HepG2 (cell line): ENCODE measurements at regions not wholly inside any gene's neighbourhood (a gene's known extent, or its start where the extent isn't known, plus 50 kb on each side); places are given as distances from the start of the nearest gene placed in this dataset.

Experiments
- ARID2 ChIP-seq: sonication (generic); formaldehyde crosslinking; IDR thresholded peaks from 2 replicates; pipeline ENCODE4 v1.8.1; 2022; ENCODE audit warnings: mild to moderate bottlenecking, missing genetic modification reagents, borderline replicate concordance
- ATF1 ChIP-seq: IDR thresholded peaks from 2 replicates; pipeline ENCODE4 v1.6.1; 2016; ENCODE audit warnings: mild to moderate bottlenecking, control low read depth
- CBX5 ChIP-seq: sonication (generic); formaldehyde crosslinking; IDR thresholded peaks from 2 replicates; pipeline ENCODE4 v1.4.0; 2020; ENCODE audit warnings: missing genetic modification reagents, borderline replicate concordance
- CEBPB ChIP-seq: IDR thresholded peaks from 2 replicates; pipeline ENCODE4 v1.6.1; 2011; ENCODE audit warnings: low read depth, low read length, improper control_type of control experiment, borderline replicate concordance
- EZH2 ChIP-seq: conservative IDR thresholded peaks from 2 replicates; pipeline ENCODE4 v1.6.1; 2012; ENCODE audit warnings: mild to moderate bottlenecking, low read depth, low read length, moderate library complexity
- HOXA7 ChIP-seq: sonication (generic); formaldehyde crosslinking; IDR thresholded peaks from 2 replicates; pipeline ENCODE4 v1.8.1; 2022; ENCODE audit warnings: mild to moderate bottlenecking, missing genetic modification reagents, moderate library complexity
- RBFOX2 ChIP-seq: fragments of 200-400 bp; formaldehyde crosslinking; IDR thresholded peaks from 2 replicates; pipeline ENCODE4 v1.6.1; 2017; ENCODE audit warnings: low read depth, mild to moderate bottlenecking, low read length
- RCOR2 ChIP-seq: IDR thresholded peaks from 2 replicates; pipeline ENCODE4 v1.6.1; 2016; ENCODE audit warnings: missing biosample characterization, missing genetic modification reagents
- SMC3 ChIP-seq: IDR thresholded peaks from 2 replicates; pipeline ENCODE4 v1.6.1; 2011; ENCODE audit warnings: low read length, improper control_type of control experiment
- ZNF614 ChIP-seq: IDR thresholded peaks from 2 replicates; pipeline ENCODE4 v1.6.1; 2018; ENCODE audit warnings: missing biosample characterization, missing genetic modification reagents, inconsistent platforms, borderline replicate concordance
- TF ChIP-seq, protein P1 (sequence below): sonication (generic); formaldehyde crosslinking; IDR thresholded peaks from 2 replicates; pipeline ENCODE4 v1.4.0; 2020; ENCODE audit warnings: mild to moderate bottlenecking, missing genetic modification reagents, borderline replicate concordance
- TF ChIP-seq, protein P2 (sequence below): sonication (generic); formaldehyde crosslinking; IDR thresholded peaks from 2 replicates; pipeline ENCODE4 v1.5.0; 2020; ENCODE audit warnings: mild to moderate bottlenecking, missing genetic modification reagents, moderate library complexity

DNA sequence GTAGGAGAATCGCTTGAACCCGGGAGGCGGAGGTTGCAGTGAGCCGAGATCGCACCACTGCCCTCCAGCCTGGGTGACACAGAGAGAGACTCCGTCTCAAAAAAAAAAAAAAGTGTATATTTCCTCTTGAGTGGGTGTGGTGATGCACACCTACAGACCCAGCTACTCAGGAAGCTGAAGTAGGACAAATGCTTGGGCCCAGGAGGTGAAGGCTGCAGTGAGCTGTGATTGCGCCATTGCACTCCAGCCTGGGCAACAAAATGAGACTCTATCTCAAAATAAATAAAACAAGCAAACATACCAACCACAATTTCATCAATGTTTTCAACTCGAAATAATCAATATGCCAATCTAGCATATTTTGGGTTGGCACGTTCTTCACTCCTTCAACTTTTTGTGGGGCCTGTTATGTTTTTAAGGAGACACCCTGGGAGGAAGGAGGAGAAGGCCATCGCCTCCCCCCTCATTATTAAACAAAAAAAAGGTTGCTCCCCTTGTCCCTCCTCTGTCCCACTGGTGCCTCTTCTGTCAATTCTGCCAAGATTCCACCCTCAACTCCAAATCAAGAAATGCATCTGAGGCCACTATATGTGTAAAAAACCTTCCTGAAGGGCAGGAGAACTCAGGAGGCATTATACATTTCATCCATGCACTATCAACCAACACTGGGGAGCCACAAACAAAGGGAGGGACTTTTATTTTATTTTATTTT lies 52.4 kb upstream of the ATF7IP2 start:
- TF ChIP-seq SMC3 (no peak), ATF1 (no peak), RCOR2 (no peak), RBFOX2 (no peak), CBX5 (CRISPR knock-in tag) (no peak), ARID2 (no peak), EZH2 (no peak), CEBPB (peak; percentile 87), HOXA7 (CRISPR knock-in tag) (no peak), ZNF614 (CRISPR knock-in tag) (no peak)
- TF ChIP-seq, protein P1, sequence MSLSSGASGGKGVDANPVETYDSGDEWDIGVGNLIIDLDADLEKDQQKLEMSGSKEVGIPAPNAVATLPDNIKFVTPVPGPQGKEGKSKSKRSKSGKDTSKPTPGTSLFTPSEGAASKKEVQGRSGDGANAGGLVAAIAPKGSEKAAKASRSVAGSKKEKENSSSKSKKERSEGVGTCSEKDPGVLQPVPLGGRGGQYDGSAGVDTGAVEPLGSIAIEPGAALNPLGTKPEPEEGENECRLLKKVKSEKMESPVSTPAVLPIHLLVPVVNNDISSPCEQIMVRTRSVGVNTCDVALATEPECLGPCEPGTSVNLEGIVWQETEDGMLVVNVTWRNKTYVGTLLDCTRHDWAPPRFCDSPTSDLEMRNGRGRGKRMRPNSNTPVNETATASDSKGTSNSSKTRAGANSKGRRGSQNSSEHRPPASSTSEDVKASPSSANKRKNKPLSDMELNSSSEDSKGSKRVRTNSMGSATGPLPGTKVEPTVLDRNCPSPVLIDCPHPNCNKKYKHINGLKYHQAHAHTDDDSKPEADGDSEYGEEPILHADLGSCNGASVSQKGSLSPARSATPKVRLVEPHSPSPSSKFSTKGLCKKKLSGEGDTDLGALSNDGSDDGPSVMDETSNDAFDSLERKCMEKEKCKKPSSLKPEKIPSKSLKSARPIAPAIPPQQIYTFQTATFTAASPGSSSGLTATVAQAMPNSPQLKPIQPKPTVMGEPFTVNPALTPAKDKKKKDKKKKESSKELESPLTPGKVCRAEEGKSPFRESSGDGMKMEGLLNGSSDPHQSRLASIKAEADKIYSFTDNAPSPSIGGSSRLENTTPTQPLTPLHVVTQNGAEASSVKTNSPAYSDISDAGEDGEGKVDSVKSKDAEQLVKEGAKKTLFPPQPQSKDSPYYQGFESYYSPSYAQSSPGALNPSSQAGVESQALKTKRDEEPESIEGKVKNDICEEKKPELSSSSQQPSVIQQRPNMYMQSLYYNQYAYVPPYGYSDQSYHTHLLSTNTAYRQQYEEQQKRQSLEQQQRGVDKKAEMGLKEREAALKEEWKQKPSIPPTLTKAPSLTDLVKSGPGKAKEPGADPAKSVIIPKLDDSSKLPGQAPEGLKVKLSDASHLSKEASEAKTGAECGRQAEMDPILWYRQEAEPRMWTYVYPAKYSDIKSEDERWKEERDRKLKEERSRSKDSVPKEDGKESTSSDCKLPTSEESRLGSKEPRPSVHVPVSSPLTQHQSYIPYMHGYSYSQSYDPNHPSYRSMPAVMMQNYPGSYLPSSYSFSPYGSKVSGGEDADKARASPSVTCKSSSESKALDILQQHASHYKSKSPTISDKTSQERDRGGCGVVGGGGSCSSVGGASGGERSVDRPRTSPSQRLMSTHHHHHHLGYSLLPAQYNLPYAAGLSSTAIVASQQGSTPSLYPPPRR (CRISPR knock-in tag) = no peak
- TF ChIP-seq, protein P2, sequence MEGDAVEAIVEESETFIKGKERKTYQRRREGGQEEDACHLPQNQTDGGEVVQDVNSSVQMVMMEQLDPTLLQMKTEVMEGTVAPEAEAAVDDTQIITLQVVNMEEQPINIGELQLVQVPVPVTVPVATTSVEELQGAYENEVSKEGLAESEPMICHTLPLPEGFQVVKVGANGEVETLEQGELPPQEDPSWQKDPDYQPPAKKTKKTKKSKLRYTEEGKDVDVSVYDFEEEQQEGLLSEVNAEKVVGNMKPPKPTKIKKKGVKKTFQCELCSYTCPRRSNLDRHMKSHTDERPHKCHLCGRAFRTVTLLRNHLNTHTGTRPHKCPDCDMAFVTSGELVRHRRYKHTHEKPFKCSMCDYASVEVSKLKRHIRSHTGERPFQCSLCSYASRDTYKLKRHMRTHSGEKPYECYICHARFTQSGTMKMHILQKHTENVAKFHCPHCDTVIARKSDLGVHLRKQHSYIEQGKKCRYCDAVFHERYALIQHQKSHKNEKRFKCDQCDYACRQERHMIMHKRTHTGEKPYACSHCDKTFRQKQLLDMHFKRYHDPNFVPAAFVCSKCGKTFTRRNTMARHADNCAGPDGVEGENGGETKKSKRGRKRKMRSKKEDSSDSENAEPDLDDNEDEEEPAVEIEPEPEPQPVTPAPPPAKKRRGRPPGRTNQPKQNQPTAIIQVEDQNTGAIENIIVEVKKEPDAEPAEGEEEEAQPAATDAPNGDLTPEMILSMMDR (CRISPR knock-in tag) = no peak
